K562 (cell line): ENCODE measurements at regions not wholly inside any gene's neighbourhood (a gene's known extent, or its start where the extent isn't known, plus 50 kb on each side); places are given as distances from the start of the nearest gene placed in this dataset.
A peak's percentile ranks its signal among the peaks of the same experiment; 100 is the strongest.

Source experiments
- BDP1 ChIP-seq: IDR thresholded peaks from 3 replicates; pipeline ENCODE4 v1.6.1; 2011; ENCODE audit not compliant: insufficient read length, insufficient read depth
- CEBPG ChIP-seq, 3 experiments: fragments of 200-800 bp in 1 of 3; sonication (Bioruptor generic) in 1 of 3; sonication (generic) in 1 of 3; formaldehyde crosslinking in 1 of 3; IDR thresholded peaks in 2 of 3; conservative IDR thresholded peaks in 1 of 3; 2 replicates each; pipeline versions ENCODE4 v1.6.1 to v1.8.0; 2016 to 2022; ENCODE audit warnings: missing compliant biosample characterization in 2 of 3, missing genetic modification characterization in 2 of 3, mild to moderate bottlenecking in 1 of 3, missing genetic modification reagents in 1 of 3
- ELF2 ChIP-seq: fragments of 250-450 bp; sonication (Bioruptor Pico); IDR thresholded peaks from 2 replicates; pipeline ENCODE4 v1.5.0; 2021; ENCODE audit warnings: mild to moderate bottlenecking
- FOSL1 ChIP-seq: fragments of 200-800 bp; sonication (Bioruptor generic); conservative IDR thresholded peaks from 2 replicates; pipeline ENCODE4 v1.6.1; 2016; ENCODE audit warnings: missing genetic modification characterization, missing compliant biosample characterization
- FOXP1 ChIP-seq: sonication (generic); formaldehyde crosslinking; IDR thresholded peaks from 2 replicates; pipeline ENCODE4 v1.8.0; 2022; ENCODE audit warnings: mild to moderate bottlenecking, missing genetic modification reagents
- MAZ ChIP-seq, 2 experiments: fragments of 450-650 bp in 1 of 2; sonication (generic) in 1 of 2; formaldehyde crosslinking; IDR thresholded peaks in 1 of 2; conservative IDR thresholded peaks in 1 of 2; 2 replicates each; pipeline versions ENCODE4 v1.4.0 to v1.5.0; 2020; ENCODE audit warnings: mild to moderate bottlenecking in 1 of 2, missing genetic modification reagents in 1 of 2
- MLX ChIP-seq, 2 experiments: fragments of 450-650 bp in 1 of 2; sonication (generic) in 1 of 2; formaldehyde crosslinking; conservative IDR thresholded peaks; 2 replicates each; pipeline versions ENCODE4 v1.4.0 to v1.8.1; 2020 to 2022; ENCODE audit warnings: mild to moderate bottlenecking in 1 of 2, missing genetic modification reagents in 1 of 2
- MNT ChIP-seq, 2 experiments: fragments of 450-650 bp; conservative IDR thresholded peaks; 2 replicates each; pipeline ENCODE4 v1.6.1; 2017; ENCODE audit warnings: mild to moderate bottlenecking in 2 of 2, moderate library complexity in 2 of 2
- POLR2B ChIP-seq: fragments of 450-650 bp; IDR thresholded peaks from 2 replicates; pipeline ENCODE4 v1.6.1; 2018; ENCODE audit warnings: low read depth; ENCODE audit not compliant: partially characterized antibody
- POLR2G ChIP-seq: fragments of 200-400 bp; formaldehyde crosslinking; IDR thresholded peaks from 2 replicates; pipeline ENCODE4 v1.6.1; 2017; ENCODE audit warnings: low read depth, mild to moderate bottlenecking, antibody characterized with exemption, low read length, moderate library complexity
- RAD51 ChIP-seq: fragments of 450-650 bp; IDR thresholded peaks from 2 replicates; pipeline ENCODE4 v1.7.1; 2016; ENCODE audit warnings: low read depth, mild to moderate bottlenecking, borderline replicate concordance
- SETDB1 ChIP-seq: IDR thresholded peaks from one replicate; pipeline ENCODE4 v1.6.1; 2012; ENCODE audit warnings: low read length, control low read depth, inconsistent platforms
- TBL1XR1 ChIP-seq, 2 experiments: IDR thresholded peaks; 2 replicates each; pipeline ENCODE4 v1.6.1; 2012; ENCODE audit warnings: improper control_type of control experiment in 2 of 2, low read length in 2 of 2, mild to moderate bottlenecking in 1 of 2
- TBP ChIP-seq: optimal IDR thresholded peaks from 2 replicates; pipeline ENCODE3; 2011; ENCODE audit warnings: low read depth, low read length, improper control_type of control experiment
- ZFX ChIP-seq: sonication (generic); formaldehyde crosslinking; IDR thresholded peaks from 2 replicates; pipeline ENCODE4 v1.8.0; 2022; ENCODE audit warnings: mild to moderate bottlenecking, missing genetic modification reagents, moderate library complexity
- ZNF311 ChIP-seq: fragments of 250-450 bp; sonication (Bioruptor Pico); IDR thresholded peaks from 2 replicates; pipeline ENCODE4 v1.4.0; 2020; ENCODE audit warnings: mild to moderate bottlenecking, moderate library complexity
- ZNF586 ChIP-seq: fragments of 450-650 bp; formaldehyde crosslinking; conservative IDR thresholded peaks from 2 replicates; pipeline ENCODE4 v1.4.0; 2020; ENCODE audit warnings: mild to moderate bottlenecking, moderate library complexity
- ZNF764 ChIP-seq: fragments of 250-450 bp; sonication (Bioruptor Pico); IDR thresholded peaks from 2 replicates; pipeline ENCODE4 v1.4.0; 2020; ENCODE audit warnings: low read depth, mild to moderate bottlenecking, moderate library complexity
- TF ChIP-seq, protein P1 (sequence below): fragments of 250-450 bp; sonication (Bioruptor Pico); IDR thresholded peaks from 2 replicates; pipeline ENCODE4 v1.8.0; 2022; ENCODE audit warnings: moderate library complexity, mild to moderate bottlenecking, inconsistent platforms

GRCh38 chr15:87671289-87671688 lies 585.2 kb downstream of the NTRK3 start (continued):
- TF ChIP-seq ZFX (no peak), MLX (CRISPR knock-in tag; conservative IDR thresholded peaks at IDR 0.05) (no peak), FOXP1 (no peak), FOSL1 (tag) (0 out of 2 replicates have a peak, but pooled peaks have one; percentile 41), MNT (conservative IDR thresholded peaks at IDR 0.05) (peak in 1 of 2 experiments; percentile 63; a peak in 1 of 4 replicates), RAD51 (no peak), CEBPG (CRISPR knock-in tag; IDR thresholded peaks at IDR 0.05) (no peak), CEBPG (tag; conservative IDR thresholded peaks at IDR 0.05 in 1 of 2, IDR thresholded peaks at IDR 0.05 in 1 of 2) (no peak), TBL1XR1 (IDR thresholded peaks at IDR 0.05; ENCODE audit: low read length in 2 of 2) (peak in 1 of 2 experiments; percentile 84; a peak in 2 of 4 replicates), ZNF311 (0 out of 2 replicates have a peak, but pooled peaks have one; percentile 64), BDP1 (no peak), TBP (no peak), SETDB1 (no peak), MAZ (CRISPR knock-in tag; conservative IDR thresholded peaks at IDR 0.05 in 1 of 2, IDR thresholded peaks at IDR 0.05 in 1 of 2) (peak in 1 of 2 experiments; percentile 36; a peak in 1 of 4 replicates), POLR2B (no peak), ZNF764 (CRISPR knock-in tag) (no peak), ELF2 (CRISPR knock-in tag) (no peak), POLR2G (no peak), ZNF586 (CRISPR knock-in tag) (no peak)
- TF ChIP-seq, protein P1, sequence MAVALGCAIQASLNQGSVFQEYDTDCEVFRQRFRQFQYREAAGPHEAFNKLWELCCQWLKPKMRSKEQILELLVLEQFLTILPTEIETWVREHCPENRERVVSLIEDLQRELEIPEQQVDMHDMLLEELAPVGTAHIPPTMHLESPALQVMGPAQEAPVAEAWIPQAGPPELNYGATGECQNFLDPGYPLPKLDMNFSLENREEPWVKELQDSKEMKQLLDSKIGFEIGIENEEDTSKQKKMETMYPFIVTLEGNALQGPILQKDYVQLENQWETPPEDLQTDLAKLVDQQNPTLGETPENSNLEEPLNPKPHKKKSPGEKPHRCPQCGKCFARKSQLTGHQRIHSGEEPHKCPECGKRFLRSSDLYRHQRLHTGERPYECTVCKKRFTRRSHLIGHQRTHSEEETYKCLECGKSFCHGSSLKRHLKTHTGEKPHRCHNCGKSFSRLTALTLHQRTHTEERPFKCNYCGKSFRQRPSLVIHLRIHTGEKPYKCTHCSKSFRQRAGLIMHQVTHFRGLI (CRISPR knock-in tag): peak; percentile 30; the same call in 1 of the 2 replicates
